IMR-90 (cell line): ENCODE measurements at regions not wholly inside any gene's neighbourhood (a gene's known extent, or its start where the extent isn't known, plus 50 kb on each side); places are given as distances from the start of the nearest gene placed in this dataset.
"Not testable (repeated sequence)": the region's sequence is repeated elsewhere in the genome, so short reads cannot be mapped to it uniquely, and the experiment has no call there.

Experiments used
- CEBPB ChIP-seq: IDR thresholded peaks from 2 replicates; pipeline ENCODE4 v1.6.1; 2012; ENCODE audit warnings: low read depth, low read length, improper control_type of control experiment
- NFE2L2 ChIP-seq: fragments of 150-350 bp; IDR thresholded peaks from 2 replicates; pipeline ENCODE4 v1.6.1; 2016; ENCODE audit warnings: low read depth, mild to moderate bottlenecking, low read length
- POLR2A ChIP-seq: IDR thresholded peaks from 2 replicates; pipeline ENCODE4 v1.6.1; 2012; ENCODE audit warnings: mild to moderate bottlenecking, low read depth, low read length
- RAD21 ChIP-seq: IDR thresholded peaks from 2 replicates; pipeline ENCODE4 v1.6.1; 2012; ENCODE audit warnings: low read length, improper control_type of control experiment
- RCOR1 ChIP-seq: IDR thresholded peaks from 2 replicates; pipeline ENCODE4 v1.6.1; 2012; ENCODE audit warnings: mild to moderate bottlenecking, low read length, improper control_type of control experiment; ENCODE audit not compliant: insufficient replicate concordance
- RFX5 ChIP-seq: IDR thresholded peaks from 2 replicates; pipeline ENCODE4 v1.8.0; 2012; ENCODE audit warnings: low read depth, mild to moderate bottlenecking, low read length, moderate library complexity
- TF ChIP-seq, protein P1 (sequence below): conservative IDR thresholded peaks from 2 replicates; pipeline ENCODE4 v1.5.1; 2012; ENCODE audit warnings: mild to moderate bottlenecking, low read depth, low read length, improper control_type of control experiment
- TF ChIP-seq, protein P2 (sequence below): fragments of 150-350 bp; IDR thresholded peaks from 2 replicates; pipeline ENCODE4 v1.6.1; 2017; ENCODE audit warnings: mild to moderate bottlenecking, antibody characterized with exemption, low read length, low read depth

- TF ChIP-seq, protein P1, sequence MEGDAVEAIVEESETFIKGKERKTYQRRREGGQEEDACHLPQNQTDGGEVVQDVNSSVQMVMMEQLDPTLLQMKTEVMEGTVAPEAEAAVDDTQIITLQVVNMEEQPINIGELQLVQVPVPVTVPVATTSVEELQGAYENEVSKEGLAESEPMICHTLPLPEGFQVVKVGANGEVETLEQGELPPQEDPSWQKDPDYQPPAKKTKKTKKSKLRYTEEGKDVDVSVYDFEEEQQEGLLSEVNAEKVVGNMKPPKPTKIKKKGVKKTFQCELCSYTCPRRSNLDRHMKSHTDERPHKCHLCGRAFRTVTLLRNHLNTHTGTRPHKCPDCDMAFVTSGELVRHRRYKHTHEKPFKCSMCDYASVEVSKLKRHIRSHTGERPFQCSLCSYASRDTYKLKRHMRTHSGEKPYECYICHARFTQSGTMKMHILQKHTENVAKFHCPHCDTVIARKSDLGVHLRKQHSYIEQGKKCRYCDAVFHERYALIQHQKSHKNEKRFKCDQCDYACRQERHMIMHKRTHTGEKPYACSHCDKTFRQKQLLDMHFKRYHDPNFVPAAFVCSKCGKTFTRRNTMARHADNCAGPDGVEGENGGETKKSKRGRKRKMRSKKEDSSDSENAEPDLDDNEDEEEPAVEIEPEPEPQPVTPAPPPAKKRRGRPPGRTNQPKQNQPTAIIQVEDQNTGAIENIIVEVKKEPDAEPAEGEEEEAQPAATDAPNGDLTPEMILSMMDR = not testable (repeated sequence)
- TF ChIP-seq, protein P2, sequence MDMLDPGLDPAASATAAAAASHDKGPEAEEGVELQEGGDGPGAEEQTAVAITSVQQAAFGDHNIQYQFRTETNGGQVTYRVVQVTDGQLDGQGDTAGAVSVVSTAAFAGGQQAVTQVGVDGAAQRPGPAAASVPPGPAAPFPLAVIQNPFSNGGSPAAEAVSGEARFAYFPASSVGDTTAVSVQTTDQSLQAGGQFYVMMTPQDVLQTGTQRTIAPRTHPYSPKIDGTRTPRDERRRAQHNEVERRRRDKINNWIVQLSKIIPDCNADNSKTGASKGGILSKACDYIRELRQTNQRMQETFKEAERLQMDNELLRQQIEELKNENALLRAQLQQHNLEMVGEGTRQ = not testable (repeated sequence)
- not testable (repeated sequence) for TF ChIP-seq NFE2L2, CEBPB, POLR2A, RFX5, RAD21, RCOR1
Observed at GRCh38 chr11:39333006-39333405, 2126.4 kb downstream of the LRRC4C start.
